Natural killer cell treated with Interleukin-12 subunit alpha and Interleukin-12 subunit beta and Interleukin-15 and Interleukin-18, amount 100 ng/mL, for 72 hours (primary cell): ENCODE measurements at regions not wholly inside any gene's neighbourhood (a gene's known extent, or its start where the extent isn't known, plus 50 kb on each side); places are given as distances from the start of the nearest gene placed in this dataset.

ENCODE experiments used
- ATAC-seq, 2 donors: fragments of 150-1000 bp; cut with Tn5 transposase in 1 of 2; sonication (Bioruptor Pico), chemical (Tn5 transposase) in 1 of 2; 2 replicates each; pipeline ENCODE4 v1.10.0; 2021
- DNase-seq: peaks from one replicate; pipeline ENCODE4 v3.0.0; 2022; ENCODE audit warnings: low spot score
- H3K27ac Mint-ChIP-seq, 2 donors: 1 replicate in 1 of 2; 2 replicates in 1 of 2; pipeline ENCODE4 v1.8.0; 2022; ENCODE audit warnings: mixed read lengths in 2 of 2, mild to moderate bottlenecking in 1 of 2, moderate library complexity in 1 of 2
- H3K27me3 Mint-ChIP-seq, 2 donors: 1 replicate in 1 of 2; 2 replicates in 1 of 2; pipeline ENCODE4 v1.8.0; 2022; ENCODE audit warnings: mixed read lengths in 2 of 2
- H3K36me3 Mint-ChIP-seq: one replicate; pipeline ENCODE4 v1.8.0; 2022; ENCODE audit warnings: mixed read lengths
- H3K4me1 Mint-ChIP-seq, 2 donors: 1 replicate in 1 of 2; 2 replicates in 1 of 2; pipeline ENCODE4 v1.8.0; 2022; ENCODE audit warnings: low read depth in 2 of 2, mixed read lengths in 2 of 2, mild to moderate bottlenecking in 1 of 2
- H3K4me3 Mint-ChIP-seq: one replicate; pipeline ENCODE4 v1.8.0; 2022; ENCODE audit warnings: mixed read lengths
- H3K9me3 Mint-ChIP-seq: 2 replicates; pipeline ENCODE4 v1.8.0; 2022; ENCODE audit warnings: mixed read lengths

- ATAC-seq, result no peak
- no peak for DNase-seq
- Mint-ChIP-seq H3K4me1 (no peaks in the 10 kb centered on the region), H3K27ac (no peak overlapping the region), H3K4me3 (no peak overlapping the region), H3K36me3 (no peaks in the 10 kb centered on the region), H3K27me3 (peaks cover 15 to 19% of the 10 kb centered on the region in 2 donors), H3K9me3 (peaks cover 3% of the 10 kb centered on the region)
Measured at GRCh38 chr15:29425864-29426263, 156.2 kb upstream of the NSMCE3 start.

GRCh38 chr15:29424118-29424517 lies 154.5 kb upstream of the NSMCE3 start:
- ATAC-seq (no peak), DNase-seq (no peak)
- peaks cover 3% of the 10 kb centered on the region for H3K9me3 Mint-ChIP-seq
- no peaks in the 10 kb centered on the region for H3K4me1 Mint-ChIP-seq
- peaks cover 23 to 34% of the 10 kb centered on the region in 2 donors for H3K27me3 Mint-ChIP-seq
- H3K27ac Mint-ChIP-seq, result no peak overlapping the region
- H3K36me3 Mint-ChIP-seq, result no peaks in the 10 kb centered on the region
- H3K4me3 Mint-ChIP-seq, result no peak overlapping the region

GRCh38 chr15:29422606-29423005 lies 153.0 kb upstream of the NSMCE3 start:
- Mint-ChIP-seq H3K36me3 (no peaks in the 10 kb centered on the region), H3K27me3 (peaks cover 22 to 42% of the 10 kb centered on the region in 2 donors), H3K27ac (no peak overlapping the region), H3K9me3 (peaks cover 3% of the 10 kb centered on the region), H3K4me3 (no peak overlapping the region), H3K4me1 (no peaks in the 10 kb centered on the region)
- ATAC-seq, result no peak
- no peak for DNase-seq

GRCh38 chr15:29420188-29420587 lies 150.6 kb upstream of the NSMCE3 start:
- DNase-seq (no peak), ATAC-seq (no peak)
- H3K27me3 Mint-ChIP-seq, result peaks cover 20 to 29% of the 10 kb centered on the region in 2 donors
- no peaks in the 10 kb centered on the region for H3K4me1 Mint-ChIP-seq
- H3K36me3 Mint-ChIP-seq, result no peaks in the 10 kb centered on the region
- H3K9me3 Mint-ChIP-seq, result peaks cover 1% of the 10 kb centered on the region
- no peak overlapping the region for H3K27ac Mint-ChIP-seq
- no peak overlapping the region for H3K4me3 Mint-ChIP-seq

- no peaks in the 10 kb centered on the region for H3K4me1 Mint-ChIP-seq
- DNase-seq (no peak), ATAC-seq (no peak)
- H3K4me3 Mint-ChIP-seq, result no peak overlapping the region
- H3K27ac Mint-ChIP-seq, result no peak overlapping the region
- no peaks in the 10 kb centered on the region for H3K36me3 Mint-ChIP-seq
- H3K27me3 Mint-ChIP-seq, result peaks cover 22 to 34% of the 10 kb centered on the region in 2 donors
- H3K9me3 Mint-ChIP-seq, result no peaks in the 10 kb centered on the region
Measured at GRCh38 chr15:29418931-29419330, 149.3 kb upstream of the NSMCE3 start.

- Mint-ChIP-seq H3K27me3 (peaks cover 25 to 41% of the 10 kb centered on the region in 2 donors), H3K4me3 (no peak overlapping the region), H3K36me3 (no peaks in the 10 kb centered on the region), H3K4me1 (no peaks in the 10 kb centered on the region), H3K27ac (no peak overlapping the region), H3K9me3 (no peaks in the 10 kb centered on the region)
- DNase-seq (no peak), ATAC-seq (no peak)
Measured at GRCh38 chr15:29418178-29418577, 148.6 kb upstream of the NSMCE3 start.

GRCh38 chr15:29411299-29411698 lies 141.7 kb upstream of the NSMCE3 start:
- Mint-ChIP-seq H3K4me3 (no peak overlapping the region), H3K27me3 (peaks cover 24 to 51% of the 10 kb centered on the region in 2 donors), H3K9me3 (no peaks in the 10 kb centered on the region), H3K27ac (no peak overlapping the region), H3K4me1 (no peaks in the 10 kb centered on the region), H3K36me3 (no peaks in the 10 kb centered on the region)
- DNase-seq (no peak), ATAC-seq (no peak)

- peaks cover 24 to 51% of the 10 kb centered on the region in 2 donors for H3K27me3 Mint-ChIP-seq
- no peak overlapping the region for H3K4me3 Mint-ChIP-seq
Measured at GRCh38 chr15:29410338-29410737, 140.7 kb upstream of the NSMCE3 start.

GRCh38 chr15:29409890-29410289 lies 140.3 kb upstream of the NSMCE3 start:
- Mint-ChIP-seq H3K27me3 (peaks cover 24 to 51% of the 10 kb centered on the region in 2 donors), H3K36me3 (no peaks in the 10 kb centered on the region), H3K4me1 (no peaks in the 10 kb centered on the region), H3K4me3 (no peak overlapping the region), H3K27ac (no peak overlapping the region), H3K9me3 (no peaks in the 10 kb centered on the region)
- ATAC-seq (no peak), DNase-seq (no peak)

More at GRCh38 chr15:29410338-29410737, 140.7 kb upstream of the NSMCE3 start:
- H3K36me3 Mint-ChIP-seq, result no peaks in the 10 kb centered on the region
- H3K4me1 Mint-ChIP-seq, result no peaks in the 10 kb centered on the region
- peak; percentile 31 to 53 for ATAC-seq
- H3K27ac Mint-ChIP-seq, result no peak overlapping the region
- no peaks in the 10 kb centered on the region for H3K9me3 Mint-ChIP-seq
- no peak for DNase-seq

GRCh38 chr15:29405564-29405963 lies 135.9 kb upstream of the NSMCE3 start:
- ATAC-seq, result peak in 1 of 2 donors; percentile 43
- Mint-ChIP-seq H3K9me3 (no peaks in the 10 kb centered on the region), H3K27ac (no peak overlapping the region), H3K4me1 (no peaks in the 10 kb centered on the region), H3K36me3 (no peaks in the 10 kb centered on the region), H3K4me3 (no peak overlapping the region), H3K27me3 (peaks cover 12 to 17% of the 10 kb centered on the region in 2 donors)
- no peak for DNase-seq

GRCh38 chr15:29403772-29404171 lies 134.2 kb upstream of the NSMCE3 start:
- Mint-ChIP-seq H3K4me1 (no peaks in the 10 kb centered on the region), H3K27ac (no peak overlapping the region), H3K27me3 (peaks cover 18 to 25% of the 10 kb centered on the region in 2 donors), H3K9me3 (no peaks in the 10 kb centered on the region), H3K36me3 (no peaks in the 10 kb centered on the region), H3K4me3 (no peak overlapping the region)
- ATAC-seq, result peak; percentile 11 to 38
- no peak for DNase-seq

- Mint-ChIP-seq H3K36me3 (no peaks in the 10 kb centered on the region), H3K27me3 (peaks cover 21 to 34% of the 10 kb centered on the region in 2 donors), H3K27ac (no peak overlapping the region), H3K4me1 (no peaks in the 10 kb centered on the region), H3K9me3 (no peaks in the 10 kb centered on the region), H3K4me3 (no peak overlapping the region)
- ATAC-seq (no peak), DNase-seq (no peak)
Measured at GRCh38 chr15:29401644-29402043, 132.0 kb upstream of the NSMCE3 start.

- DNase-seq (no peak), ATAC-seq (no peak)
- Mint-ChIP-seq H3K27ac (no peak overlapping the region), H3K4me3 (no peak overlapping the region), H3K36me3 (no peaks in the 10 kb centered on the region), H3K9me3 (no peaks in the 10 kb centered on the region), H3K27me3 (peaks cover 24 to 39% of the 10 kb centered on the region in 2 donors), H3K4me1 (no peaks in the 10 kb centered on the region)
Measured at GRCh38 chr15:29400701-29401100, 131.1 kb upstream of the NSMCE3 start.

GRCh38 chr15:29398907-29399306 lies 129.3 kb upstream of the NSMCE3 start:
- H3K4me1 Mint-ChIP-seq, result no peaks in the 10 kb centered on the region
- ATAC-seq (no peak), DNase-seq (no peak)
- H3K27me3 Mint-ChIP-seq, result peaks cover 22 to 39% of the 10 kb centered on the region in 2 donors
- H3K36me3 Mint-ChIP-seq, result no peaks in the 10 kb centered on the region
- H3K4me3 Mint-ChIP-seq, result no peak overlapping the region
- no peak overlapping the region for H3K27ac Mint-ChIP-seq
- no peaks in the 10 kb centered on the region for H3K9me3 Mint-ChIP-seq

GRCh38 chr15:29396176-29396811 lies 126.7 kb upstream of the NSMCE3 start:
- Mint-ChIP-seq H3K9me3 (no peaks in the 10 kb centered on the region), H3K36me3 (no peaks in the 10 kb centered on the region)

More at GRCh38 chr15:29396176-29396811, 126.7 kb upstream of the NSMCE3 start:
- DNase-seq, result no peak
- no peak for ATAC-seq
- no peak overlapping the region for H3K4me3 Mint-ChIP-seq
- no peak overlapping the region for H3K27ac Mint-ChIP-seq
- H3K4me1 Mint-ChIP-seq, result no peaks in the 10 kb centered on the region
- H3K27me3 Mint-ChIP-seq, result peaks cover 23 to 44% of the 10 kb centered on the region in 2 donors
